GM19240 (cell line): ENCODE measurements at regions not wholly inside any gene's neighbourhood (a gene's known extent, or its start where the extent isn't known, plus 50 kb on each side); places are given as distances from the start of the nearest gene placed in this dataset.

ENCODE experiments used
- DNase-seq: peaks from one replicate; pipeline ENCODE4 v3.0.0; 2011; ENCODE audit warnings: low spot score; ENCODE audit not compliant: insufficient read length

DNA sequence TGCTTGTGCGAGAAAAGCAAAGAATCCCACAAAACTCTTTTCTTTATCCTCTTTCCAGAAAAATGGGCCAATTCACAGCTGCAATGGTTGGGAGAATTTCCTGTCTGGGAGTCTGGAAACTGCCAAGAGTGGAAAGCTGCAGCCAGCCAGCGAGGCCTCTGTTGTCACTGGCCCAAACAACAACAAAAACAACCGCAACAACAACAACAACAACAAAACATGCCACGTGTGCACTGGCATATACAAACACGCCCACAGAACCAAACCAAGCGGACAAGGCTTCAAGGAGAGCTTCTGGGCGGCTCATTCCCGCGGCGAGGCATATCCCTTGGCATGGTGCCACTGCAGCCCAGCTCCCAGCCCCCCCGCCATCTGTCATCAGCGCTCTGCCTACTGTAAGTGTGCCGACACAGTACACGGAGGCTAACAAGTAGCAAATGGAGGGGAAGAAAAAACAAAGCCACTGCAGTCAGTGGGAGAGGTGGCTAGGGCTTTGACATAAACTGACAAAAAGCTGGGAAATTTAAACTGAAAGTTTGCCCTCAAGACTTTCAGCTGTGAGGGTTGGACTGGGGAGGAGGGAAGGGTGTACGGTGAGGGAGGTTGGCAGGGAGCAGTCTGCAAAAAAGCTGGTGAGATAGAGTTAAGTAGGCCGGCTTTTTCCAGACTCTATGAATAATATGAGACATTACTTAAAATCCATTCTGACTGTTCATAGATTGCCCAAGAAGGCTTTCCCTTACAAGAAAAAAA, 165.0 kb upstream of the ZNF462 start:
- DNase-seq = no peak

GRCh38 chr9:106700676-106701075, 162.3 kb upstream of the ZNF462 start:
- DNase-seq = no peak

DNA sequence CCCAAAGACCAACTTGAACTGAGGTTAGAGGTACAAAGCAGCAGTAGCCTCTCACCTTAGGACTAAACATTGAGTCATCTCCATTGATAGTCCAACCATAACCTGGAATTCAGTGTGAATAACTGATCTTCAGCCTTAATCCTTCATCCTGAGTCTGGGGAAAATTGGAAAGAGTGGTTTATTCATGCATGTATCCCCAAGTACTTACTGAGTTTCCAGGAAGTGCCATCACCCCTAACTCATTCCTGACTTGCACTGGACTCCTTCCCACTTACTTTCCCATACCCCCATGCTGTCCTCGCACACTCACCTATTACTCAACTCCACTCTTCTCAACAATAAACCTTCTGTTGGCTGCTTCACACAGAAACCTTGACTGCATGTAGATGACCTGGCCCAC, 161.4 kb upstream of the ZNF462 start:
- no peak for DNase-seq

GRCh38 chr9:106704056-106704615, 158.8 kb upstream of the ZNF462 start:
- no peak for DNase-seq

GRCh38 chr9:106707291-106707690, 155.7 kb upstream of the ZNF462 start:
- DNase-seq = no peak

GRCh38 chr9:106707738-106708474, 155.1 kb upstream of the ZNF462 start:
- DNase-seq = no peak

DNA sequence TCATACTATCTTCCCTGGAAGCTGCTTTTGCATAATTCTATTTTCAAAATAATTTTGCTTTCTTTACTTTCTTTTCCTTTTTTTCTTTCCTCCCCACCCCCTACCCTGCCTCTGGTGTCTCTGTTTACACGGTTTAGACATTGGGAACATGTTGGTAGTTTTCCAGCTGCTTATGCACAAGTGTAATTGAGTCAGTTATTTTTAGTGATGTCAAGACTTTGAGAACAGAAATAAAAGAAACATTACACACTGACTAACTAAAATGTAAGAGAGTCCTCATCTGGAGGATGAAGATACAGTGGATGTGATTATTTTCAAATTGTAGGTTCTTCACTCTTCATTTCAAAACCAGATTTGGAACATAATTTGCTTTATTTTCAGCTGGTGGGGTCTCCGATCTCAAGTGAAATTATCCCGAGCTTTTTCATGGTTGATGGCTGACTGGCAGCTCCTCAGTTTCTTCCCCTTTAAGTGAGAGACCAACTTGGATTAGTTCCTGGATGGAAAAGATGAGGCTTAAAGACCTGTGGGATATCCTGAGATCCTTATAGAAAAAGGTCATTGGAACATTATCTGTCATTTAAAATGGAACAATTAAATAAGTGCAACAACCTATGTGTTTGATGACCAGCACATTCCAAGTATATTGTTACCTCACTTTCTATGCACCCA, 154.4 kb upstream of the ZNF462 start:
- DNase-seq = no peak

DNA sequence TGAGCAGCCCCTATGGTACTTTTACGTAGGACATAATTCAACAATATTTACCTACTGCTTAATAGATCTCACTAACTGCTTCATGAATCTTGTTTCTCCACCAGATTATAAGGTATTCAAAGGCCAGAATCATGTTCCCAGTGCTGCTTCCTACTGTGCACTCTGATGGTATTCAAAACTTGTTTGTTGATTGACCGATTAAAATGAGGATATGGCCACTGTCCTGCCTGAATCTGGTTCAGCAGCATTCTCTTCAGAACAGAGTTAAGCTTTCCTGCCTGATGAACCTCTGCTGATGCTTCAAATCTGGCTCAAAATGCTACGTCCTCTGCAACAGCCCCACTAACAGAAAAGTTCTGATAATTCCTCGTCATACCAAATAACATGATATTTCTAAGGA, 150.7 kb upstream of the ZNF462 start:
- DNase-seq = no peak

- no peak for DNase-seq
These were observed 149.8 kb upstream of the ZNF462 start for GRCh38 chr9:106713206-106713605.

- no peak for DNase-seq
These were observed 146.1 kb upstream of the ZNF462 start for GRCh38 chr9:106716820-106717219.

DNA sequence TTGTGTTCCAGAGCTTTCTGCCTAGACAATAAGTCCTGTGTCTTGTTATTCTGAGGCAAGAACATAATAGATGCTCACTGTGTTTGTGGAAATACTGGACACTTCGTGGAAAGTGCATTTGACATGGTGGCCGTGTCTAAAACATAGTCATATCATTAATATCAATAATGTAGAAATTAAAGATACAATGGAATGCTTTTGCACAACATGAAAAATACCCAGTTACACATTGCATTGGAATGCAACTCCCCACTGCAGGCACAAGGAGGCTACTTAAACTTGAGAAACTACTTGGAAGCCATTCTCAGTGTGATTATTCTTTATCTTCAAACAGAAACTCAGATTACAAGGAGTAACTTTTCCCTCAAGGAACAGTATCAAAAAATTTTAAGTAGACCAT, 145.3 kb upstream of the ZNF462 start:
- DNase-seq = no peak

- no peak for DNase-seq
These were observed 144.0 kb upstream of the ZNF462 start for GRCh38 chr9:106718936-106719335.

GRCh38 chr9:106722051-106722753, 140.8 kb upstream of the ZNF462 start:
- no peak for DNase-seq

DNA sequence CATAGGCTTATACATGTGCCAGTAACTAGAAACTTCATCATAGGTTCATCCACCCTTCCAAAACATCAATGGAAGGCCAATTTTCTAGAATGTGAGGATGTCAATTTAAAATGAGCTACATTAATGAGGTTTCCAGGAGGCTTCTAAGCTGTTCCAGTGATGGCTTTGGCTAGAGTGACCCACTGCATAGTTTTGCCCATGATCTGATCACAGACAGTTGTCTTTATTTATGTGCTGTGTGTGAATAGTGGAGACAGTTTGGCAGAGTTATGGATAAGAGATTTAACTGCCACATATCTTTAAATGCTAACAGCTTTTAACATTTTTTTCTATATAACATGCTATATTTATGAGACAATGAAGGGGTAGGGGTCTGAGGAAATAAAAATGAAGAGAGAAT, 139.0 kb upstream of the ZNF462 start:
- DNase-seq = no peak

GRCh38 chr9:106724566-106724965, 138.4 kb upstream of the ZNF462 start:
- DNase-seq = no peak

GRCh38 chr9:106726070-106726815, 136.7 kb upstream of the ZNF462 start:
- no peak for DNase-seq

DNA sequence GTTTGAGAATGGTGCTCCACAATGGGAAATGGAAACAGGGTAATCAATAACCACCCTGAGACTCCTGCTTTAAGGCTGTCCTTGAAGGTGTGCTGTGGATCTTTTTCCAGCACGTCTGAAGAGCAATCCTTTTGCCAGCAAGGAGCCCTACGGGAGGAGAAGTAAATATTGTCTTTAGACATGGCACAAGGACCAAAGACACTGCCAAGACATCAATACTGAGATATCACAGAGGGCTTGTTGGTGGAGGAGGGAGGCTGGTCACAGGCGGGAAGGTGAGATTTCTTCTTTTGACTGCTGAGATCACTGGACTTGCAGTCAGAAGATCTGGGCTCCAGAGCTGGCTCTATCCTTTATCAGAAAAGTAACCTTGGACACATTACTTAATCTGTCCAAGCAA, 135.0 kb upstream of the ZNF462 start:
- DNase-seq = no peak

- no peak for DNase-seq
These were observed 134.1 kb upstream of the ZNF462 start for GRCh38 chr9:106728860-106729259.

DNA sequence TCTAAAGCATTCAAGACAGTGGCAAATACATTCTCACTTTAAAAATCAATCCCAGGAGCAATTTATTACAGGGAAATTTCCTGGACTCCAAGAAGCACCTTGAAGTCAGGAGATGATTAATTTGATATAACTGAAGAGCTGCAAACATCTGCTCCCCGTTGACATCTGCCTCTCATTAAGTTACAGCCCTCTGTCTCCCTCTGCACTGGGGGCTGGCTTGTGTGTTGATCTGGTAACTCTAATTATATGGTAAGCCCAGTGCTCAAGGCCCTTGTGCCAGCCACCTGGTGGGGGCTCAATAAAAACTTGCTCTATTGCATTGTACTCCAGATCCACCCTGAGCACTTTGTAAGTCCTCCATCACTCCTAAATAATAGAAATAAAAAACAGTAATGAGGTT, 131.1 kb upstream of the ZNF462 start:
- DNase-seq = no peak

- no peak for DNase-seq
These were observed 129.1 kb upstream of the ZNF462 start for GRCh38 chr9:106733828-106734380.
